ENCODE measurements at regions not wholly inside any gene's neighbourhood (a gene's known extent, or its start where the extent isn't known, plus 50 kb on each side); places are given as distances from the start of the nearest gene placed in this dataset.
"Not testable (repeated sequence)": the region's sequence is repeated elsewhere in the genome, so short reads cannot be mapped to it uniquely, and the experiment has no call there.

- DNase-seq = no peak
These were observed 647.2 kb upstream of the KLHL1 start for GRCh38 chr13:70755456-70755855.

GRCh38 chr13:70747262-70747661 is 639.0 kb upstream of the KLHL1 start:
- DNase-seq = no peak

- DNase-seq = not testable (repeated sequence)
These were observed 638.2 kb upstream of the KLHL1 start for GRCh38 chr13:70746469-70746868.

GRCh38 chr13:70736622-70737317 is 628.5 kb upstream of the KLHL1 start:
- no peak for DNase-seq

GRCh38 chr13:70732611-70733010 is 624.4 kb upstream of the KLHL1 start:
- DNase-seq = peak; percentile 78

GRCh38 chr13:70729369-70729768 is 621.1 kb upstream of the KLHL1 start:
- no peak for DNase-seq

GRCh38 chr13:70723732-70724131 is 615.5 kb upstream of the KLHL1 start:
- DNase-seq = no peak

- no peak for DNase-seq
These were observed 612.1 kb upstream of the KLHL1 start for GRCh38 chr13:70720386-70720785.

GRCh38 chr13:70714993-70715392 is 606.7 kb upstream of the KLHL1 start:
- DNase-seq = no peak

GRCh38 chr13:70708775-70709174 is 600.5 kb upstream of the KLHL1 start:
- DNase-seq = no peak

- DNase-seq = no peak
These were observed 595.5 kb upstream of the KLHL1 start for GRCh38 chr13:70703755-70704154.

GRCh38 chr13:70694996-70695715 is 586.9 kb upstream of the KLHL1 start:
- no peak for DNase-seq

- DNase-seq = no peak
These were observed 560.7 kb upstream of the KLHL1 start for GRCh38 chr13:70668983-70669382.

GRCh38 chr13:70668293-70668692 is 560.0 kb upstream of the KLHL1 start:
- no peak for DNase-seq

GRCh38 chr13:70666883-70667556 is 558.8 kb upstream of the KLHL1 start:
- DNase-seq = no peak

GRCh38 chr13:70662231-70662940 is 554.1 kb upstream of the KLHL1 start:
- no peak for DNase-seq

- DNase-seq = no peak
These were observed 535.8 kb upstream of the KLHL1 start for GRCh38 chr13:70644052-70644451.

- no peak for DNase-seq
These were observed 526.6 kb upstream of the KLHL1 start for GRCh38 chr13:70634893-70635292.

GRCh38 chr13:70630247-70630646 is 522.0 kb upstream of the KLHL1 start:
- no peak for DNase-seq

GRCh38 chr13:70623239-70623638 is 515.0 kb upstream of the KLHL1 start:
- no peak for DNase-seq

GRCh38 chr13:70622796-70623195 is 514.5 kb upstream of the KLHL1 start:
- DNase-seq = no peak

- no peak for DNase-seq
These were observed 511.7 kb upstream of the KLHL1 start for GRCh38 chr13:70619936-70620335.

- DNase-seq = no peak
These were observed 508.6 kb upstream of the KLHL1 start for GRCh38 chr13:70616847-70617246.

Data from DMS79 treated with DMSO at 0.1 percent for 48 hours (cell line).